ENCODE measurements at regions not wholly inside any gene's neighbourhood (a gene's known extent, or its start where the extent isn't known, plus 50 kb on each side); places are given as distances from the start of the nearest gene placed in this dataset.

DNA sequence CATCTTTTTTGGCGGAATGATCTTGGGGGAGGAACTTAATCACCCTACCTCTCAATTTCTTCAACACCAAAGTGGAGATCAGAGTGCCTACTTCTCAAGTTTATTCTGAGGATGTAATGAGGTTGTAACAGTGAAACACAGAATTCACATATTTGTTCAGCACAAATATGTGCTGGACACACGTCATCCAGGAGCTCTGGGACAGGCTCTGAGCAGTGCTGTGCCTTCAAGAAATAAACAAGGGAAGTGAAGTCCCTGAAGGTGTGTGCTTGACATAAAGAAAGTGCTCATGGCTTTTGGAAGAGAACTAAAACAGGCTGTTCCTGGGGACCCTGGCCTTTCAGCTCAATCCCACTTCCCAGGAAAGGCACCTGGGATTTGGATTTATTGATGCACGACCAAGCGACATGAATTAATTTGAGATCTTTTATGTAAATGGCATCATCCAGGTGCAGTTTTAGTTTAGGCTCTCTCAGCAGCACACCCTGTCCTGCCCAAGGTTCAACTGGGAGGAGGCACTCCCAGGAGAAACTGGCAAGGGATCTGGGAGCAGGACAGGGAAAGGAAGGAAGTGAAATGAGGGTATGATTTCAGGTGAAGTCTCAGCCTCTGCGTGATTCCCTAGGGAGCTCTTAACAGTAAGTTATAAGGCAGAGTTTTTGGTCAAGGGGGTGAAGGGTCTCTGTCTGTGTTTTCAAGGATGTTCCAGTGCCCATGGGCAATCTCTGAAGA, 211.0 kb downstream of the FOXA2 start:
- BruUV-seq (replicated peaks): no TSS peak
- Mint-ChIP-seq H3K36me3 (ENCODE audit: insufficient read depth, unreplicated experiment) (no peaks in the 10 kb centered on the region), H3K4me3 (ENCODE audit: unreplicated experiment) (no peak overlapping the region), H3K4me1 (ENCODE audit: low read depth, unreplicated experiment) (no peaks in the 10 kb centered on the region), H3K27ac (ENCODE audit: unreplicated experiment) (no peak overlapping the region), H3K9me3 (ENCODE audit: unreplicated experiment) (no peaks in the 10 kb centered on the region), H3K27me3 (ENCODE audit: insufficient read depth, unreplicated experiment) (no peaks in the 10 kb centered on the region)
- Histone ChIP-seq H3K4me1 (no peaks in the 10 kb centered on the region), H3K27me3 (replicated peaks; ENCODE audit: control insufficient read depth, insufficient read depth, low read length) (no peaks in the 10 kb centered on the region), H3K9me3 (no peaks in the 10 kb centered on the region), H3K36me3 (ENCODE audit: control insufficient read depth, insufficient read depth, low read length) (no peaks in the 10 kb centered on the region), H3K4me3 (ENCODE audit: low read depth, low read length) (no peak overlapping the region)
- POLR2A ChIA-PET: no interaction called here
- CTCF ChIA-PET: interaction anchor here (1.0 kb wide), 1 partner anchor 80 kb away, joined by 3 read pairs; no protein-coding TSS in a partner anchor
- no peak for DNase-seq
- TF ChIP-seq, protein P1, sequence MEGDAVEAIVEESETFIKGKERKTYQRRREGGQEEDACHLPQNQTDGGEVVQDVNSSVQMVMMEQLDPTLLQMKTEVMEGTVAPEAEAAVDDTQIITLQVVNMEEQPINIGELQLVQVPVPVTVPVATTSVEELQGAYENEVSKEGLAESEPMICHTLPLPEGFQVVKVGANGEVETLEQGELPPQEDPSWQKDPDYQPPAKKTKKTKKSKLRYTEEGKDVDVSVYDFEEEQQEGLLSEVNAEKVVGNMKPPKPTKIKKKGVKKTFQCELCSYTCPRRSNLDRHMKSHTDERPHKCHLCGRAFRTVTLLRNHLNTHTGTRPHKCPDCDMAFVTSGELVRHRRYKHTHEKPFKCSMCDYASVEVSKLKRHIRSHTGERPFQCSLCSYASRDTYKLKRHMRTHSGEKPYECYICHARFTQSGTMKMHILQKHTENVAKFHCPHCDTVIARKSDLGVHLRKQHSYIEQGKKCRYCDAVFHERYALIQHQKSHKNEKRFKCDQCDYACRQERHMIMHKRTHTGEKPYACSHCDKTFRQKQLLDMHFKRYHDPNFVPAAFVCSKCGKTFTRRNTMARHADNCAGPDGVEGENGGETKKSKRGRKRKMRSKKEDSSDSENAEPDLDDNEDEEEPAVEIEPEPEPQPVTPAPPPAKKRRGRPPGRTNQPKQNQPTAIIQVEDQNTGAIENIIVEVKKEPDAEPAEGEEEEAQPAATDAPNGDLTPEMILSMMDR (IDR thresholded peaks at IDR 0.05; ENCODE audit: insufficient read depth in 1 of 2, low read depth in 1 of 2, low read length in 1 of 2, severe bottlenecking in 1 of 2, unreplicated experiment in 1 of 2): no peak
- intact Hi-C loops (cut with micrococcal nuclease; ENCODE audit: unreplicated experiment): no loop called here

DNA sequence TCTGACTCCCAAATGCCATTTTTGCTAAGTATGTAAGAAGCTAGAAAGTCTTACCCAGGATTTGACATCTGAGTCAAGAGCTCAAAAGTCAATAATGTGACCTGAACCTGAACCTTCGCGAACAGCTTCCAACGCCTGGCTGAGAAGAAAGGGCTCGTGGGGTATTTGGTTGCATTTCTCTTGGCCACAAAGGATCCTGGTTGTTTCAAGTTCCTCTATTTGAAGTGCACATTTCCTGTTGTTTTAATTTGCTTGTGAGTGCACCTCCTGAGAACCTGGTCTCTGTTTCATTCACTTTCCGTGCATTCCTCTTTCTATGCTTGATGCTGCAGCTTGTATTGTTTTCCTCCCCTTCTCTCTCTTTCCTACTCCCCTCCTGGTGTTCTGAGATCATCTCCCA, 212.5 kb downstream of the FOXA2 start:
- no peaks in the 10 kb centered on the region for H3K4me1 ChIP-seq
- CTCF ChIA-PET: no interaction called here
- Mint-ChIP-seq H3K4me1 (ENCODE audit: low read depth, unreplicated experiment) (no peaks in the 10 kb centered on the region), H3K27me3 (ENCODE audit: insufficient read depth, unreplicated experiment) (no peaks in the 10 kb centered on the region), H3K4me3 (ENCODE audit: unreplicated experiment) (no peak overlapping the region), H3K9me3 (ENCODE audit: unreplicated experiment) (no peaks in the 10 kb centered on the region), H3K36me3 (ENCODE audit: insufficient read depth, unreplicated experiment) (no peaks in the 10 kb centered on the region), H3K27ac (ENCODE audit: unreplicated experiment) (no peak overlapping the region)
- intact Hi-C loops (cut with micrococcal nuclease; ENCODE audit: unreplicated experiment): no loop called here
- no peak overlapping the region for H3K4me3 ChIP-seq (ENCODE audit: low read depth, low read length)
- POLR2A ChIA-PET: no interaction called here
- no TSS peak for BruUV-seq (replicated peaks)
- H3K36me3 ChIP-seq (ENCODE audit: control insufficient read depth, insufficient read depth, low read length): no peaks in the 10 kb centered on the region
- DNase-seq: no peak
- TF ChIP-seq, protein P1 (IDR thresholded peaks at IDR 0.05; ENCODE audit: insufficient read depth in 1 of 2, low read depth in 1 of 2, low read length in 1 of 2, severe bottlenecking in 1 of 2, unreplicated experiment in 1 of 2): no peak
- H3K27me3 ChIP-seq (replicated peaks; ENCODE audit: control insufficient read depth, insufficient read depth, low read length): peaks cover 1% of the 10 kb centered on the region; the same call in 1 of the 2 replicates
- no peaks in the 10 kb centered on the region for H3K9me3 ChIP-seq

DNA sequence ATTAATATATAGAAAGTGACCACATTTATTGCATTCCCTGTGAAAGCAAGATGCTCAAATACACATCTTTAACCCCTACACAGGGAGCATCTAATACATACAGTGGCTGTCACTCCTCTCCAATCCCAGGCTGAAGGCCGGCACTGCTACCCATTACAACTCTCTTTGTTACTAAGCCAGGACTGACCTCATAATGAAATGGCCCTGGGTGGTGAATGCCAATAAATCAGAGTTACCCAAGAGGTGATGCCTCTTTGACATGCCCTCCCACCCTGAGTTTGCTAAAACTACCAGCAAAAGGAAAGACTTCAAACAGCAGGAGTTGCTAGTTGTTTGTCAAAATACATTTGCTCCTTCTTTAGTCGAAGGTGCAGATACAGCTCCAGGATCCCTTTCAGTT, 214.2 kb downstream of the FOXA2 start:
- Mint-ChIP-seq H3K36me3 (ENCODE audit: insufficient read depth, unreplicated experiment) (no peaks in the 10 kb centered on the region), H3K9me3 (ENCODE audit: unreplicated experiment) (no peaks in the 10 kb centered on the region), H3K27ac (ENCODE audit: unreplicated experiment) (no peak overlapping the region), H3K27me3 (ENCODE audit: insufficient read depth, unreplicated experiment) (peaks cover 2% of the 10 kb centered on the region), H3K4me1 (ENCODE audit: low read depth, unreplicated experiment) (no peaks in the 10 kb centered on the region), H3K4me3 (ENCODE audit: unreplicated experiment) (no peak overlapping the region)
- Histone ChIP-seq H3K9me3 (no peaks in the 10 kb centered on the region), H3K36me3 (ENCODE audit: control insufficient read depth, insufficient read depth, low read length) (no peaks in the 10 kb centered on the region), H3K4me1 (no peaks in the 10 kb centered on the region), H3K4me3 (ENCODE audit: low read depth, low read length) (no peak overlapping the region), H3K27me3 (replicated peaks; ENCODE audit: control insufficient read depth, insufficient read depth, low read length) (peaks cover 1% of the 10 kb centered on the region; the same call in 1 of the 2 replicates)
- TF ChIP-seq, protein P1 (IDR thresholded peaks at IDR 0.05; ENCODE audit: insufficient read depth in 1 of 2, low read depth in 1 of 2, low read length in 1 of 2, severe bottlenecking in 1 of 2, unreplicated experiment in 1 of 2): no peak
- intact Hi-C loops (cut with micrococcal nuclease; ENCODE audit: unreplicated experiment): no loop called here
- no peak for DNase-seq
- CTCF ChIA-PET: interaction anchor here (0.6 kb wide), 1 partner anchor 18 kb away, joined by 3 read pairs; no protein-coding TSS in a partner anchor
- BruUV-seq (replicated peaks): no TSS peak
- POLR2A ChIA-PET: no interaction called here

All from Caco-2 (cell line).